GM18511 (cell line): ENCODE measurements at regions not wholly inside any gene's neighbourhood (a gene's known extent, or its start where the extent isn't known, plus 50 kb on each side); places are given as distances from the start of the nearest gene placed in this dataset.

Experiments used
- ATAC-seq: cut with Tn5 transposase; IDR thresholded peaks from one replicate; pipeline ENCODE4 v1.9.1; 2021; ENCODE audit warnings: mild to moderate bottlenecking, moderate library complexity; ENCODE audit not compliant: unreplicated experiment

GRCh38 chr2:385785-386184, 97.9 kb upstream of the ALKAL2 start:
- ATAC-seq, result no peak

- ATAC-seq, result no peak
Measured at GRCh38 chr2:385061-385460, 97.2 kb upstream of the ALKAL2 start.

DNA sequence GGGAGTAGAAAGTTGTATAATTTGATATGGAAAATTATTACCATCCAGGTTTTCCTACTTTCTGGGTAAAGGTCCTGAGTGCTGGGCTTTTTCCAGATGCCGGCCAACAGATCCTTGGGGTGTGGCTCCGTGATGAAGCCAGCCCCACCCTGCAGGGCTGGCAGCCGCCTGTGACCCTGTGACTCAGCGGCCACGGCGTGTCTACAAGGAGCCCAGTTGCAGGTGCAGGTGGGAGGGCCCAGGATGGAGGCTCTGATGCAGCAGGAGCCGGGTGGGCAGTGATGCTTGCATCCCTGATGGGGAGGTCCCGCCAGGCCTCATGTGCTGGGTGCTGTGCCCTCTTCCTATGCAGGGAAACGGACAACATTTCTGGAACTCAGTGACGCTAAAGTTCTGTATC, 96.0 kb upstream of the ALKAL2 start:
- no peak for ATAC-seq

GRCh38 chr2:383178-383577, 95.3 kb upstream of the ALKAL2 start:
- ATAC-seq, result no peak

DNA sequence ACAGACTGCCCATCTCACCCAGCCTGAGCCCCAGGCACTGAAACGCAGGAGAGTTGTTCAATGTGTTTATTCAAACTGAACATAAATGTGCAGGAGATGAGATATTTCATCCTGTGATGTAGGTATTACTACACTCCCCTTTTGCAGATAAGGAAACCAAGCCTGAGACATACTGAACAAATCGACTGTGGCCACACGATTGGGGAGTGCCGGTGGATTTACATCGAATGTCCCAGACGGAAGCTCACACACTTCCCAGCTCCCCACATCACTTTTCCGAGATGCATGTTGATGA, 94.8 kb upstream of the ALKAL2 start:
- ATAC-seq, result no peak

DNA sequence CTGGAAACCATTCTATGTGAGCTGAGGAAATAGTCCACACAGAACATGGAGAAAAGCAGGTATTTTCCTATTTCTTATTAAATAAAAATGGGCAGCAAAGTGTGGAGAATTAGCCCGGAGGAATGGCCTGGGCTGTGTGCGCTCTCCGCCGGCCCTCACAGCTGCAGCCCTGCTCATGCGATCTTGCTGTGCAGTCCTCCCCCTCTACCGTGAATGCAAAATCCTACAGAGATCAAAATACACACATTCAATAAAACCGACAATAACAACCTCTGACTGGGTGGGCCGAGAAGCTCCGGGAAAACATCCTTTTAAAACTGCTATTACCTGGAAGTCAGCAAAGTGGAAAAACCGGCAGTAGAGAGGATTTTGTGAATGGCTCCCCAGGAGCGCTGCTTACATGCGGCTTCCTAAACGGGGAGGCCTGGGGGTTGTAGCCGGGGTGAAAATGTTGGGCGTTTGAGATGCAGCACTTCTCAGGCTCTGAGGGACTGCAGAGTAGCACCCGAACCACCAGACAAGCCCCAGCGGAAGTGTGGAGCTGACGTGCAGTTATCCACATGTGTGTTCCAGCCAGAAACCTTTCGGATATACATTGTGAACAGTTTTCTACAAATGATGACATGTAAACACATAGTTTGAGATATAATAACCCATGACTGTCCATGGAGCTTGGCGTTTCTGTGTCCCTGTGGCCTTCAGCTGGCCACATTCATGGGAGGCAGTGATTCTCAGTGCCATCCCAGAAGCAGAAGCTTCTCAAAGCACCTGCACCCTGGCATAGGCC, 94.2 kb upstream of the ALKAL2 start:
- ATAC-seq, result no peak

DNA sequence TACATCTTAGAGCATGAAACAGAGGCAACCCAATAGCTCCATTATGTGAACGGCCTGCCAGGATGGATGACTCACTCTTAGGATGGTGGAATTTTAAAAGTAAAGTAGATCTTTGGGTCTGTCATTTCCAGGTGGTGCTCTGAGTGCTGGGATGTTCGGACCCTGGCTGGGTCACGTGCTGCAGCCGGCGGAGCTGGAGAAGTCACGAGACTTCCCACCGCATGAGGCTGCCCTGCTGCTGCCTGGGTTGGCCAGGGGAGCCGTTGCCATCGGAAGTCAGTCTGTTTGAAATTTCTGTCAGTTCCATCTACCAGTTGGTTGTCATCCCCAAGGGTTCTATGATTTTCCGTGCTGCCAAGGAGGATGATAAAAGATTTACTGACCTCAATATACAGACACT, 93.3 kb upstream of the ALKAL2 start:
- ATAC-seq, result no peak

GRCh38 chr2:380772-381171, 92.9 kb upstream of the ALKAL2 start:
- ATAC-seq, result no peak

DNA sequence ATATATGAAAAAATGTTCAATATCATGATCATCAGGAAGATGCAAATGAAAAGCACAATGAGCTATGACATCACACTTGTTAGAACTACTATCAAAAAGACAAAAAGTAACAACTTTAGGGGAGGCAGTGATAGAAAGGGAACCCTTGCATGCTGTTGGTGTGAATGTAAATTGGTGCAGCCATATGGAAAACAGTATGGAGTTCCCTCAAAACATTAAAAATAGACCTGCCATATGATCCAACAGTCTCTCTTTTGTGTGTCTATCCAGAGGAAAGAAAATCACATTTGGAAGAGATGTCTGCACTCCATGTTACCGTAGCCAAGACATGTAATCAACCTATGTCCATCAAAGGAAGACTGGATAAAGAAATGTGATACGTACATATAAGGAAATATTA, 92.3 kb upstream of the ALKAL2 start:
- no peak for ATAC-seq

GRCh38 chr2:379778-380177, 91.9 kb upstream of the ALKAL2 start:
- ATAC-seq, result no peak

- no peak for ATAC-seq
Measured at GRCh38 chr2:378364-378763, 90.5 kb upstream of the ALKAL2 start.

GRCh38 chr2:377414-377813, 89.5 kb upstream of the ALKAL2 start:
- ATAC-seq, result no peak

GRCh38 chr2:375956-376307, 88.0 kb upstream of the ALKAL2 start:
- ATAC-seq, result no peak

GRCh38 chr2:375270-375955, 87.5 kb upstream of the ALKAL2 start:
- no peak for ATAC-seq

GRCh38 chr2:368386-368785, 80.5 kb upstream of the ALKAL2 start:
- ATAC-seq, result no peak

GRCh38 chr2:367246-367645, 79.4 kb upstream of the ALKAL2 start:
- no peak for ATAC-seq

DNA sequence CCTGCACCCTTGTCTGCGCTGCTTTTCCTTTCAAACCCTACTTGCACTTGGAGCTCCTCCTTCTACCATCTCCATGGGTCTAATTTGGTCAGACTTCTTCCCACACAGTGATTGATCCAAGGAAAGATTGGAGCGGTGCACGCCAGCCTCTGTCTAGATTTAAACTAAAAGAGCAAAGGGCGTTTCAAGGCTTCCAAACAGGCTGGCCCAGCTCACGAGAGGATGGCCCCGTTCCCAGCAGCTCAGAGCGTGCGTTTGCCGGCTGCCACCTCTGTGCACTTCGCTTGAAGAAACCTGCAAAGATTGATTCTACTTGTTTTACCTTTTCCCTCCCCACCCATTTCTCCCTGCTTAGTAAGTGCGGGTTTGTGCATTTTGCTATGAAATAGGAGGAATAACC, 78.8 kb upstream of the ALKAL2 start:
- ATAC-seq, result no peak

DNA sequence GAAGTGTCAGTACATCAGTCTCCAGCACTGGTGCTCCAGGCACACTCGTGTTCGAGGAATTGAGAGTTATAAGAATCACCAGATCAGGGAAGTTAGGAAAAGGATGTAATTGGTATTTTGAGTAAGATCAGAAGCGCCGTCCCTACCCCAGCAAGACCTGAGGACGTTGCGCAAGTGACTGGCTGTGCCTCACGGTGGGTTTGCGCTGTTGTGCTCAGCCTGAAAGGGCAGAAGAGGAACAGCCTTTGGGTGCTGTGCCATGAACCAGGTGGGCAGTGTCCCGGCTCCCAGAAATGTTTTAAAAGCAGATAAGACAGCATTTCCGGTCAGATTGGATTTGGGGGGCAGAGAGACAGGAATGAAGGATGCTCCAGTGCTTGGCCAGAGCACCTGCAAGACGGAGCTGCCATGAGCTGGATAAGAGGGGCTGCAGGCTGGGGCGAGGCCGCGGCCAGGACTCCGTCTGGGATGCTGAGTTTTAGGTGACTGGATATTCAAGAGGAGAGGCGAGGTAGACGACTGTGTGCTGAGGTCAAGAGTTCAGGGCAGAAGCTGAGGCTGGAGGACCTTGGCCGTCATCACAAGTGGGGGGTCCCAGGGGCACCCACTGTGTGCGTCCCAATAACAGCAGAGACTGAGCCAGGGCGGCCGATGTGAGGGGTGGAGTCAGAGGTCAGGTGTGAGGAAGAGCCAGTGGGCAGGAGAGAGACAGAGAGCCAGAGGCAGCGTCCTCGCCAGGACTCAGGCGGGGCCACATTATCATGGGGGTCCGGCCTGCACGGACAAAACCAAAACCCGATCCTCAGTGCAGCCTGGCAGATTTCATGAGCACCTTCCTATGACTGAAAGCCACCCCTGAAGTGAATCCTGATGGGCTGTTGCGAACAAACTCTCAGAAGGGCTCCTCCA, 77.7 kb upstream of the ALKAL2 start:
- no peak for ATAC-seq

- no peak for ATAC-seq
Measured at GRCh38 chr2:363824-364470, 76.1 kb upstream of the ALKAL2 start.

DNA sequence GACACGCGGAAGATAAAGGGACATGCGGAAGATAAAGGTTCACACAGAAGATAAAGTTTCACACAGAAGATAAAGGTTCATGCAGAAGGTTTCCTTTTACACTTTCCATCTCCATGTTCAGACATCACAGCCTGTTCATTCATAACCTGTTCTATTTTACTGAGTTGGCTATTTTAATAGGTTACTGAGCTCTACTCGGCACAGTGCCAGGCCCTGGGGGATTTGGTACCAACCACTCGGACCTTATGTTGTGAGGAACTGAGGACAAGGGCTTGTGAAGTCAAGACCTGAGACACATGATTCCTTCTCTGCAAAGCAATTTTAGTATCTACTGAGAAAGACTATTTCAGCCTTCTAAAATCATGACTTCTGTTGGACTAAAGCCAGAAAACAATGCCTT, 75.0 kb upstream of the ALKAL2 start:
- ATAC-seq, result no peak

GRCh38 chr2:360124-360523, 72.2 kb upstream of the ALKAL2 start:
- ATAC-seq, result no peak
